PFSK-1 (cell line): ENCODE measurements at regions not wholly inside any gene's neighbourhood (a gene's known extent, or its start where the extent isn't known, plus 50 kb on each side); places are given as distances from the start of the nearest gene placed in this dataset.

Source experiments
- FOXP2 ChIP-seq: optimal IDR thresholded peaks from 2 replicates; pipeline ENCODE3; 2011; ENCODE audit warnings: borderline replicate concordance, control low read depth, inconsistent platforms; ENCODE audit not compliant: insufficient read depth; ENCODE audit errors: extremely low read length, extremely low read depth
- POLR2AphosphoS5 ChIP-seq: IDR thresholded peaks from 2 replicates; pipeline ENCODE4 v1.6.1; 2012; ENCODE audit warnings: low read depth, mild to moderate bottlenecking, control low read depth, low read length, moderate library complexity
- SIN3A ChIP-seq: IDR thresholded peaks from 2 replicates; pipeline ENCODE4 v1.6.1; 2012; ENCODE audit warnings: mild to moderate bottlenecking, low read length, moderate library complexity, borderline replicate concordance; ENCODE audit not compliant: insufficient read depth
- TAF1 ChIP-seq: IDR thresholded peaks from 2 replicates; pipeline ENCODE4 v1.6.1; 2012; ENCODE audit warnings: low read length, control low read depth, borderline replicate concordance; ENCODE audit not compliant: insufficient read depth
- TF ChIP-seq, protein P1 (sequence below), 2 experiments: IDR thresholded peaks; 2 replicates each; pipeline versions ENCODE4 v1.6.1 to v1.8.0; 2011 to 2012; ENCODE audit warnings: low read depth in 2 of 2, low read length in 2 of 2, control low read depth in 1 of 2, inconsistent platforms in 1 of 2, mild to moderate bottlenecking in 1 of 2, moderate library complexity in 1 of 2; ENCODE audit not compliant: insufficient read depth in 1 of 2

DNA sequence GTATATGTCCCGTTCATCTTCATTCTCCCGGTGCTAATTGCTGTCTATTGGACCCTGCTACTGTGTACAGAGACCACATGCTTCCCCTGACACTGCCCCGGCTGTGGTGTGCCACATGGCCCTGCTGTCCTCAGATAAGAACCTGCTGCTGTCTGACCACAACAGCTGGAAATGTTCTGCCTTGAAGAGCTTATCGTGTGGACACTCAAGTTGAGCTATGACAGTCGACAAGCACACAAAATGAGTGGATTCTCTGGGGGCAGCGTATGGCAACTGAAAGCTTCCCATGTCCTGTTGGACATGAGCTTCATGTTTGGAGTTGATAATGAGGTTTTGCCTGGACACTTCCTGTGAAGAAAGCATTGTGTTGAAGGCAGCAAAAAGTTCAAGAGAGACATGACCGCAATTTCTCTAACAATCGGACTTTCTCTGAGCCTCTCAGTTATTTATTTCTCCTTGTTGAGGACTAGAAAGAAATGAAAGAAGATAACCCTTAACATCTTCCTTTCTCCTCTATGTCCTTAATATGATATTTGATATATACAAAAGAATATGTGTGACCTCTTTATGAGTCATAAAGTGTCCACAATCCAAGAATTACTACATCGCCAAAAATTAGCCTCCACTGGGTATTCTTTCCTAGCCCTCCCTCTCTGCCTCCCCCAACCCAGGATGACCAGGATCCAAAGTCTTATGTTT is 187.1 kb upstream of the TCF21 start:
- no peak for TF ChIP-seq FOXP2
- TF ChIP-seq SIN3A = no peak
- TF ChIP-seq, protein P1, sequence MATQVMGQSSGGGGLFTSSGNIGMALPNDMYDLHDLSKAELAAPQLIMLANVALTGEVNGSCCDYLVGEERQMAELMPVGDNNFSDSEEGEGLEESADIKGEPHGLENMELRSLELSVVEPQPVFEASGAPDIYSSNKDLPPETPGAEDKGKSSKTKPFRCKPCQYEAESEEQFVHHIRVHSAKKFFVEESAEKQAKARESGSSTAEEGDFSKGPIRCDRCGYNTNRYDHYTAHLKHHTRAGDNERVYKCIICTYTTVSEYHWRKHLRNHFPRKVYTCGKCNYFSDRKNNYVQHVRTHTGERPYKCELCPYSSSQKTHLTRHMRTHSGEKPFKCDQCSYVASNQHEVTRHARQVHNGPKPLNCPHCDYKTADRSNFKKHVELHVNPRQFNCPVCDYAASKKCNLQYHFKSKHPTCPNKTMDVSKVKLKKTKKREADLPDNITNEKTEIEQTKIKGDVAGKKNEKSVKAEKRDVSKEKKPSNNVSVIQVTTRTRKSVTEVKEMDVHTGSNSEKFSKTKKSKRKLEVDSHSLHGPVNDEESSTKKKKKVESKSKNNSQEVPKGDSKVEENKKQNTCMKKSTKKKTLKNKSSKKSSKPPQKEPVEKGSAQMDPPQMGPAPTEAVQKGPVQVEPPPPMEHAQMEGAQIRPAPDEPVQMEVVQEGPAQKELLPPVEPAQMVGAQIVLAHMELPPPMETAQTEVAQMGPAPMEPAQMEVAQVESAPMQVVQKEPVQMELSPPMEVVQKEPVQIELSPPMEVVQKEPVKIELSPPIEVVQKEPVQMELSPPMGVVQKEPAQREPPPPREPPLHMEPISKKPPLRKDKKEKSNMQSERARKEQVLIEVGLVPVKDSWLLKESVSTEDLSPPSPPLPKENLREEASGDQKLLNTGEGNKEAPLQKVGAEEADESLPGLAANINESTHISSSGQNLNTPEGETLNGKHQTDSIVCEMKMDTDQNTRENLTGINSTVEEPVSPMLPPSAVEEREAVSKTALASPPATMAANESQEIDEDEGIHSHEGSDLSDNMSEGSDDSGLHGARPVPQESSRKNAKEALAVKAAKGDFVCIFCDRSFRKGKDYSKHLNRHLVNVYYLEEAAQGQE (IDR thresholded peaks at IDR 0.05; ENCODE audit: insufficient read depth in 1 of 2, low read depth in 2 of 2, low read length in 2 of 2) = no peak
- no peak for TF ChIP-seq TAF1
- TF ChIP-seq POLR2AphosphoS5 = no peak

GRCh38 chr6:133704371-133704770 is 184.5 kb upstream of the TCF21 start:
- no peak for TF ChIP-seq SIN3A
- TF ChIP-seq FOXP2 = no peak
- TF ChIP-seq, protein P1 (IDR thresholded peaks at IDR 0.05; ENCODE audit: insufficient read depth in 1 of 2, low read depth in 2 of 2, low read length in 2 of 2) = no peak
- no peak for TF ChIP-seq TAF1
- no peak for TF ChIP-seq POLR2AphosphoS5

DNA sequence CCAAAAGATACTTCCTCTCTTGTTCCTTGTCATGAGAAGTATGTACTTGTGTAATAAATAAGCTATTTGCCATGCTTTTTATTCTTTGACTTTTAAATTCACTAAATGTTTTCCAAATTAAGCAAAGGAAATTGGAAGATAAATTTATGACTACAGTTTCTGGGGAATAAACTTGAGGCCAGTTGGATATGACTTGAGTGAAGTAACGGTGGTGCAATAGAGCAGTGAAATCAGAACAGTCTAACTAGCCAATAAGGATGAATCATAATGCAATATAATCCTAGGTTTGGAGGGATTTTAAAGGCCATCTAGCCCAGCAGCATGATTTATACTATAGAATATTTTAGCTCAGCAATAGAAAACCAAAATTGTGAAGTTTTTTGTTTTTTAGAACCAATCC is 183.8 kb upstream of the TCF21 start:
- TF ChIP-seq, protein P1 (IDR thresholded peaks at IDR 0.05; ENCODE audit: insufficient read depth in 1 of 2, low read depth in 2 of 2, low read length in 2 of 2) = no peak
- no peak for TF ChIP-seq POLR2AphosphoS5
- no peak for TF ChIP-seq SIN3A
- TF ChIP-seq TAF1 = no peak
- no peak for TF ChIP-seq FOXP2

DNA sequence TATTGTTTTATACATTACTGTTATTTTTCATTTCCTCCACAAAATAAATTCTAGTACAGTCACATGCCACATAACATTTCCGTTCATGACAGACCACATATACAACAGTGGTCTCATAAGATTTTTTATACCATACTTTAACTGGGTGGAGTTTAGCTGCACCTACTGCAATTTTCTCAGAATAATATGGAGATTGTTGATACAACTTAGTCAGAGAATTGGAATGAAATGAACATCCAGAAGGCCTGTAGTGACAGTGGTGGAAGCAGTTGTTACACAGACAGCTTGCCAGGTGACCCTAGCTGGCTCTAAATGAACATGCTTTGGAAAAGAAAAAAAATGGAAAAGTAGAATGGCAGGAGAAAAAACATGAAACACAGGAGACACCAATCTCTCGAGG is 183.2 kb upstream of the TCF21 start:
- TF ChIP-seq POLR2AphosphoS5 (no peak), FOXP2 (no peak), SIN3A (no peak)
- TF ChIP-seq, protein P1 (IDR thresholded peaks at IDR 0.05; ENCODE audit: insufficient read depth in 1 of 2, low read depth in 2 of 2, low read length in 2 of 2) = no peak
